GM12872 (cell line): ENCODE measurements at regions not wholly inside any gene's neighbourhood (a gene's known extent, or its start where the extent isn't known, plus 50 kb on each side); places are given as distances from the start of the nearest gene placed in this dataset.

ENCODE experiments used
- TF ChIP-seq, protein P1 (sequence below): IDR thresholded peaks from 3 replicates; pipeline ENCODE4 v1.5.1; 2011; ENCODE audit warnings: low read depth, mild to moderate bottlenecking, low read length, moderate library complexity; ENCODE audit not compliant: insufficient read depth

DNA sequence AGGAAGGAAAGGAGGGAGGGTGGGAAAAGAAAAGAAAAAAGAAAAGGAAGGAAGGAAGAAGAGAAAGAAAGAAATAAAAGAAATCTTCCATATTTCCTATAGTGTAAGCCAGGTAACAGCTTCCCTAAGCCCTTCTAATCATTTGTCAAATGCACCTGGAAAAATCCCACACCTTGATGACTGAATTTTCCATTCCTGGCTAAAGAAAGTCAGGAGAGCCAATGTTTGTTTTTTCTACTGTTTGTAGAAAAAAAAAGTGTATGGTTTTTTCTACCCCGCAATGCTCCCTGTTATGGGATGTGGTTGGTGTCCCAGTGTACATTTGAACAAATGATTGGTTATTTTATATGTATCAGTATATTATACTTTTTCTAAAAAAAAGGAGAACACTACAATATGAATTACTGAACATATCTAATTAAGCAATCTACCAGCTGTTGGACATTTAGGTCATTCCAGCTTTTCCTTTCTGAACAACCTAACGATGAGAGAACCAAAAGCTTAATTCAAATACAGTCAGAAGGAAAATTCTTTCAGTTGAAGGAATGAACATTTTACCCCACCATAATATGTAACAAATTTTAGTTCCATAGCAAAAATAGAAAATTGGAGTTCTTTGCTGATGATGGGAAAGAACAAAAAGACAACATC is 355.0 kb downstream of the SETD4 start:
- TF ChIP-seq, protein P1, sequence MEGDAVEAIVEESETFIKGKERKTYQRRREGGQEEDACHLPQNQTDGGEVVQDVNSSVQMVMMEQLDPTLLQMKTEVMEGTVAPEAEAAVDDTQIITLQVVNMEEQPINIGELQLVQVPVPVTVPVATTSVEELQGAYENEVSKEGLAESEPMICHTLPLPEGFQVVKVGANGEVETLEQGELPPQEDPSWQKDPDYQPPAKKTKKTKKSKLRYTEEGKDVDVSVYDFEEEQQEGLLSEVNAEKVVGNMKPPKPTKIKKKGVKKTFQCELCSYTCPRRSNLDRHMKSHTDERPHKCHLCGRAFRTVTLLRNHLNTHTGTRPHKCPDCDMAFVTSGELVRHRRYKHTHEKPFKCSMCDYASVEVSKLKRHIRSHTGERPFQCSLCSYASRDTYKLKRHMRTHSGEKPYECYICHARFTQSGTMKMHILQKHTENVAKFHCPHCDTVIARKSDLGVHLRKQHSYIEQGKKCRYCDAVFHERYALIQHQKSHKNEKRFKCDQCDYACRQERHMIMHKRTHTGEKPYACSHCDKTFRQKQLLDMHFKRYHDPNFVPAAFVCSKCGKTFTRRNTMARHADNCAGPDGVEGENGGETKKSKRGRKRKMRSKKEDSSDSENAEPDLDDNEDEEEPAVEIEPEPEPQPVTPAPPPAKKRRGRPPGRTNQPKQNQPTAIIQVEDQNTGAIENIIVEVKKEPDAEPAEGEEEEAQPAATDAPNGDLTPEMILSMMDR = no peak

DNA sequence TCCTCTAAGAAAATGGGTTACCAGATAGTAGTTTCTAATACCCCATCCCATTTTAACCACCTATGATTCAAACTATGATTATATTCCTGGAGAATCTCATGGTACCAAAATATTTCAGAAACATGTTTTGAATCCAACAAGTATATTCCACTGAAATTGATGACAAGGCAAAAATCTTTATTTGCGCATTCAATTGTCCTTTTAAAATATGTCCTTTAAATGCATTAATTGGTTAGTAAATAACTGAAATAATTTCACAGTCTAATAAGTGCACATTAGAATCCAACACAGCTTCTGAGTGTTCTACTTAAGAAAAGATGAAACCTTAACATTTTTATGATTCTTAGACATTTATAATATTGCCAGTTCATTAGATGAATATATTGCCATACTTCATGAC is 356.6 kb downstream of the SETD4 start:
- TF ChIP-seq, protein P1 = no peak

DNA sequence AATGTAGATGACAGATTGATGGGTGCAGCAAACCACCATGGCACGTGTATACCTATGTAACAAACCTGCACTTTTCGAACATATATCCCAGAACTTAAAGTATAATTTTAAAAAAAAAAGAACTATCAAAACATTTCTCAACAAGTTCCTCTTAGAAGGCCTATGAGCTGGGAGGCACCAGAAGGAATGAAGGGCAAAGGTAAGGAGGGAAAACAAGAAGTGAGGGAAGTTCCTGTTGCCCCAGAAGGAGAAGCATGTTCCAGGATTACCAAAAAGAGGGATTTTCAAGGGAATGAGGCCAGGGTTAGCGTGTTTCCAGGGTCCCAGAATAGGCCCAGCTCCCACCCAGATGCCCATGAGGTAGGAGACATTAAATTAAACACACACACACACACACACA is 361.0 kb downstream of the SETD4 start:
- TF ChIP-seq, protein P1 = no peak

DNA sequence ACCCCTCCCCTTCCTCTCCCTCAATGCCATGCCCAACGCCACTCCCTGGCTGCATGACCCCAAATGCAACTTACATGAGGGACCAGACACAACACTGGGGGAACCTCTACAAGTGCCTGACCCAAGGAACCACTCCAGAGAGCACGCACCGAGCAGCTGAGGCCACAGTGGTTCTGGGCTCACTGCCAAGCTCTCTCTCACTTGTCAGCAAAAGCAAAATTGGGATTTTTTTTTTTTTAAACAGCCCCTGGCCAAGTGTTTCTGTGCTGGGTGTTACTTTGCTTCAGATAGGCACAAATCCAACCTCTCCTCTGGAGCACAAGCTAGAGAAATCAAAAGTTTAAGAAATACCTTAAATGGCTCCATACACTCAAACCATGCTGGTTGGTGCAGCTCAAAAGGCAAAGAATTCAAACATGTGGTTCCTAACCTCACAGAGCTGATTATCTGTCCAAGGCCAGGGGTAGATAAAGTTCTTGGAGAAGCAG is 363.0 kb downstream of the SETD4 start:
- TF ChIP-seq, protein P1 = no peak

DNA sequence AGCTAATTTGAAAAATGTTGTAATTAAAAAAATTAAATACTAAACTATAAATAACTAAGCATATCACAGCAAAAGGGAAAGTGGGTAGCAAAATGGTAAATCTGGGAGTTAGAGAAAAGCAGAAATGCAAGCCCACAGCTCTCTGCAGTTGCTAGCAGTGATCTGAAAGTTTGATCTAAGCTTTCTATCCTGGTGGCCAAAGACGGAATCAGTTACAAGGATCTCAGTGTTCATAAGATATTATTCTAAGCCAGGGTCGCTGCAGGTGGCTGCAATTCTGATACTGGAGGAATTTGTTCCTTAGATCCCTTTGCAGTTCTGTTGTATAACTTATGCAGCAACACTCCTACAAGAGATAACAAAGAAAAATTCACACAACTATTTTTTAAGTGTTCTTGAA is 363.7 kb downstream of the SETD4 start:
- TF ChIP-seq, protein P1 = no peak

DNA sequence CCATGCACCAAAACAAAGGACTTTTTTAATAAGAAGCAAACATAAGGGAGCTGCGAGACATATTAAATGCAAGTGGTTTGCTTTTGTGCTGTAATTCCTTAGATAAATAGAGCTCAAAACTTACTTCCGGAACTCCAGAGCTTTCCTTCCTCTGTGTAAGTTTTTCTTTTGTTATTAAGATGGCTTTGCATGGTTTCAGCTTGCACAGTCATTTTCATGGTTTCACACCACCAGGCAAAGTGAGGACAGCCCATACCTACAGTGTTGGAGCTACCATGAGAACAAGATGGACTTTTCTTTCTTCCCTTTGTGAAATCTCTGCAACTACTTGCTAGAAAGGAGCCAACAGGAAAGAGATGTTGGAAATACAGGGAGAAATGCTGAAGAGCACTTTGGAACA is 368.0 kb downstream of the SETD4 start:
- TF ChIP-seq, protein P1 = no peak

DNA sequence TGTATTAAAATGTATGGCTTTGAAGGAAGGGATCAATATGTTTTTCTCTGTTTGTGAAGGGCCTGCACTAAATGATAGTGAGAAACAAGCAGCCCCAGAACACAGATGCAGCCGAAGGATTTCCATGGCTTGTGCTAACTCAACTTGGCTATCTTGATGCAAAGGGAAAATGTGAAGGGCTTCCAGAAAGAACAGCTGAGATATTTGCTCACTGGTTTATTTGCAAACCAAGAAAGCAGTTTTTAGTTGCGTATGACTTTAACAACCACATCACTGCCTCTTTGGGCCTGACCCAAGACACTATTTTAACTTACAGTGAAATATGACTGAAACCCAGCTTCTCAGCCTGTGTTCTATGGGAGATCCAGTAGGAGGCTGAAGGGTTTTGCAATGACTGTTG is 369.9 kb downstream of the SETD4 start:
- TF ChIP-seq, protein P1 = no peak
